Esophagus squamous epithelium (tissue), 4 donors: ENCODE measurements at regions not wholly inside any gene's neighbourhood (a gene's known extent, or its start where the extent isn't known, plus 50 kb on each side); places are given as distances from the start of the nearest gene placed in this dataset.

Experiments
- POLR2A ChIP-seq, 4 donors: fragments of 450-650 bp; IDR thresholded peaks; one replicate each; pipeline ENCODE4 v1.6.1; 2017; ENCODE audit warnings: antibody characterized with exemption in 4 of 4, mild to moderate bottlenecking in 4 of 4, moderate library complexity in 3 of 4
- TF ChIP-seq, protein P1 (sequence below), 6 experiments: fragments of 450-650 bp in 4 of 6; fragments of 200-600 bp in 2 of 6; sonication (generic) in 2 of 6; IDR thresholded peaks; one replicate each; pipeline ENCODE4 v1.5.1; 2016 to 2019; ENCODE audit warnings: antibody characterized with exemption in 6 of 6, mild to moderate bottlenecking in 4 of 6, moderate library complexity in 4 of 6

DNA sequence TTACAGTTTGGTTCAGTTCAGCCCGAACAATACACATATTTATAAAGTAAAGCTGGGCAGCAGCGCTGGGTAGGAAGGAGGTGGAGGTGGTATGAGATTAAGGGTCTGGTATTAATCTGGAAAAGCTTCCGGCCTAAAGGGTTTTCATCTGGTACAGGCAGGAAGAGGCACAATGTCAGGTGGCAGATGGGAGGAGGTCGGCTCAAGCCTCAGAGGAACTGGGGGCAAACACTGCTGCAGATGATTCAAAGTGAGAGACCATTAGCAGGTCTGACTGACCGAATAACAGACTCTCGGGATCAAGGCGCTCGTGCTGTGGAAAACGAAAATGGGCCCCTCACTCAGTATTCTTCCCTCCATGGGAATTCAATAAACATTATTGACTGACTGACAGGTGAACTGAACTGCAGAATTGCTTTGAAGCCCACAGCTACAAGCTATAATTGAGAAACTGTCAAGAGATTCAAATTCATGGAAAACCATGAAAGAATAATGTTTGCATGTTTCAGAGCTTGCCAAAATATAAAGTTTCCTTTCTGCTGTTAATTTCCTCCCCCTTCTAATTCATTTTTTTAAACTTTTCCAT lies 75.3 kb downstream of the TMEM167A start:
- TF ChIP-seq POLR2A (IDR thresholded peaks at IDR 0.05): no peak
- TF ChIP-seq, protein P1, sequence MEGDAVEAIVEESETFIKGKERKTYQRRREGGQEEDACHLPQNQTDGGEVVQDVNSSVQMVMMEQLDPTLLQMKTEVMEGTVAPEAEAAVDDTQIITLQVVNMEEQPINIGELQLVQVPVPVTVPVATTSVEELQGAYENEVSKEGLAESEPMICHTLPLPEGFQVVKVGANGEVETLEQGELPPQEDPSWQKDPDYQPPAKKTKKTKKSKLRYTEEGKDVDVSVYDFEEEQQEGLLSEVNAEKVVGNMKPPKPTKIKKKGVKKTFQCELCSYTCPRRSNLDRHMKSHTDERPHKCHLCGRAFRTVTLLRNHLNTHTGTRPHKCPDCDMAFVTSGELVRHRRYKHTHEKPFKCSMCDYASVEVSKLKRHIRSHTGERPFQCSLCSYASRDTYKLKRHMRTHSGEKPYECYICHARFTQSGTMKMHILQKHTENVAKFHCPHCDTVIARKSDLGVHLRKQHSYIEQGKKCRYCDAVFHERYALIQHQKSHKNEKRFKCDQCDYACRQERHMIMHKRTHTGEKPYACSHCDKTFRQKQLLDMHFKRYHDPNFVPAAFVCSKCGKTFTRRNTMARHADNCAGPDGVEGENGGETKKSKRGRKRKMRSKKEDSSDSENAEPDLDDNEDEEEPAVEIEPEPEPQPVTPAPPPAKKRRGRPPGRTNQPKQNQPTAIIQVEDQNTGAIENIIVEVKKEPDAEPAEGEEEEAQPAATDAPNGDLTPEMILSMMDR (IDR thresholded peaks at IDR 0.05): no peak
